ENCODE measurements at regions not wholly inside any gene's neighbourhood (a gene's known extent, or its start where the extent isn't known, plus 50 kb on each side); places are given as distances from the start of the nearest gene placed in this dataset.

GRCh38 chr17:441155-441950, 88.7 kb upstream of the RPH3AL start:
- Mint-ChIP-seq H3K4me3 (ENCODE audit: unreplicated experiment) (no peak overlapping the region), H3K36me3 (ENCODE audit: insufficient read depth, unreplicated experiment) (no peaks in the 10 kb centered on the region), H3K4me1 (ENCODE audit: low read depth, unreplicated experiment) (no peaks in the 10 kb centered on the region), H3K27me3 (ENCODE audit: insufficient read depth, unreplicated experiment) (peaks cover 3% of the 10 kb centered on the region), H3K9me3 (ENCODE audit: unreplicated experiment) (peaks cover 4% of the 10 kb centered on the region), H3K27ac (ENCODE audit: unreplicated experiment) (no peak overlapping the region)
- Histone ChIP-seq H3K4me1 (no peaks in the 10 kb centered on the region), H3K4me3 (ENCODE audit: low read depth, low read length) (no peak overlapping the region), H3K36me3 (ENCODE audit: control insufficient read depth, insufficient read depth, low read length) (no peaks in the 10 kb centered on the region), H3K9me3 (peaks cover 12% of the 10 kb centered on the region), H3K27me3 (replicated peaks; ENCODE audit: control insufficient read depth, insufficient read depth, low read length) (no peaks in the 10 kb centered on the region)
- POLR2A ChIA-PET = no interaction called here
- no TSS peak for BruUV-seq (replicated peaks)
- no peak for TF ChIP-seq CTCF (IDR thresholded peaks at IDR 0.05; ENCODE audit: insufficient read depth in 1 of 2, low read depth in 1 of 2, low read length in 1 of 2, severe bottlenecking in 1 of 2, unreplicated experiment in 1 of 2)
- intact Hi-C loops (cut with micrococcal nuclease; ENCODE audit: unreplicated experiment) = no loop called here
- CTCF ChIA-PET = no interaction called here
- DNase-seq = no peak

- no TSS peak for BruUV-seq (replicated peaks)
- TF ChIP-seq CTCF (IDR thresholded peaks at IDR 0.05; ENCODE audit: insufficient read depth in 1 of 2, low read depth in 1 of 2, low read length in 1 of 2, severe bottlenecking in 1 of 2, unreplicated experiment in 1 of 2) = no peak
- POLR2A ChIA-PET = no interaction called here
- no peaks in the 10 kb centered on the region for H3K27me3 ChIP-seq (replicated peaks; ENCODE audit: control insufficient read depth, insufficient read depth, low read length)
- Mint-ChIP-seq H3K36me3 (ENCODE audit: insufficient read depth, unreplicated experiment) (no peaks in the 10 kb centered on the region), H3K27ac (ENCODE audit: unreplicated experiment) (no peak overlapping the region), H3K9me3 (ENCODE audit: unreplicated experiment) (peaks cover 18% of the 10 kb centered on the region), H3K4me1 (ENCODE audit: low read depth, unreplicated experiment) (no peaks in the 10 kb centered on the region), H3K4me3 (ENCODE audit: unreplicated experiment) (no peak overlapping the region), H3K27me3 (ENCODE audit: insufficient read depth, unreplicated experiment) (peaks cover 3% of the 10 kb centered on the region)
- intact Hi-C loops (cut with micrococcal nuclease; ENCODE audit: unreplicated experiment) = no loop called here
- no peaks in the 10 kb centered on the region for H3K4me1 ChIP-seq
- H3K36me3 ChIP-seq (ENCODE audit: control insufficient read depth, insufficient read depth, low read length) = no peaks in the 10 kb centered on the region
- H3K4me3 ChIP-seq (ENCODE audit: low read depth, low read length) = no peak overlapping the region
- DNase-seq = no peak
- CTCF ChIA-PET = no interaction called here
- peaks cover 21% of the 10 kb centered on the region for H3K9me3 ChIP-seq
Observed at GRCh38 chr17:438191-438590, 85.6 kb upstream of the RPH3AL start.

- Histone ChIP-seq H3K9me3 (peaks cover 21% of the 10 kb centered on the region), H3K4me1 (no peaks in the 10 kb centered on the region), H3K4me3 (ENCODE audit: low read depth, low read length) (no peak overlapping the region), H3K36me3 (ENCODE audit: control insufficient read depth, insufficient read depth, low read length) (no peaks in the 10 kb centered on the region), H3K27me3 (replicated peaks; ENCODE audit: control insufficient read depth, insufficient read depth, low read length) (no peaks in the 10 kb centered on the region)
- TF ChIP-seq CTCF (IDR thresholded peaks at IDR 0.05; ENCODE audit: insufficient read depth in 1 of 2, low read depth in 1 of 2, low read length in 1 of 2, severe bottlenecking in 1 of 2, unreplicated experiment in 1 of 2) = no peak
- no peak overlapping the region for H3K4me3 Mint-ChIP-seq (ENCODE audit: unreplicated experiment)
- H3K27me3 Mint-ChIP-seq (ENCODE audit: insufficient read depth, unreplicated experiment) = peaks cover 3% of the 10 kb centered on the region
- intact Hi-C loops (cut with micrococcal nuclease; ENCODE audit: unreplicated experiment) = no loop called here
- no peaks in the 10 kb centered on the region for H3K4me1 Mint-ChIP-seq (ENCODE audit: low read depth, unreplicated experiment)
- no TSS peak for BruUV-seq (replicated peaks)
- no peaks in the 10 kb centered on the region for H3K36me3 Mint-ChIP-seq (ENCODE audit: insufficient read depth, unreplicated experiment)
- peaks cover 18% of the 10 kb centered on the region for H3K9me3 Mint-ChIP-seq (ENCODE audit: unreplicated experiment)
- H3K27ac Mint-ChIP-seq (ENCODE audit: unreplicated experiment) = no peak overlapping the region
- ChIA-PET CTCF (no interaction called here), POLR2A (no interaction called here)
- no peak for DNase-seq
Observed at GRCh38 chr17:437545-437944, 84.9 kb upstream of the RPH3AL start.

Measured in Caco-2 (cell line).